Activated CD4-positive, alpha-beta T cell treated with anti-CD3 and anti-CD28 coated beads for 4 hours (primary cell): ENCODE measurements at regions not wholly inside any gene's neighbourhood (a gene's known extent, or its start where the extent isn't known, plus 50 kb on each side); places are given as distances from the start of the nearest gene placed in this dataset.
"Not testable (repeated sequence)": the region's sequence is repeated elsewhere in the genome, so short reads cannot be mapped to it uniquely, and the experiment has no call there.

ENCODE experiments used
- DNase-seq, 2 donors: peaks; one replicate each; pipeline ENCODE4 v3.0.0-alpha.2; 2020

GRCh38 chr17:72175787-72176515, 55.1 kb downstream of the SOX9 start:
- no peak for DNase-seq

- DNase-seq = no peak
Measured at GRCh38 chr17:72176516-72176851, 55.7 kb downstream of the SOX9 start.

GRCh38 chr17:72176951-72177660, 56.3 kb downstream of the SOX9 start:
- DNase-seq = no peak

GRCh38 chr17:72177738-72178137, 56.9 kb downstream of the SOX9 start:
- no peak for DNase-seq

- DNase-seq = no peak
Measured at GRCh38 chr17:72182371-72182873, 61.6 kb downstream of the SOX9 start.

GRCh38 chr17:72183194-72183685, 62.4 kb downstream of the SOX9 start:
- DNase-seq = no peak

GRCh38 chr17:72184805-72185204, 64.0 kb downstream of the SOX9 start:
- DNase-seq = no peak

GRCh38 chr17:72185564-72185963, 64.7 kb downstream of the SOX9 start:
- no peak for DNase-seq

- DNase-seq = no peak
Measured at GRCh38 chr17:72187556-72187955, 66.7 kb downstream of the SOX9 start.

GRCh38 chr17:72188801-72189200, 68.0 kb downstream of the SOX9 start:
- no peak for DNase-seq

GRCh38 chr17:72189768-72190593, 69.2 kb downstream of the SOX9 start:
- no peak for DNase-seq

GRCh38 chr17:72191356-72191755, 70.5 kb downstream of the SOX9 start:
- no peak for DNase-seq

- DNase-seq = no peak
Measured at GRCh38 chr17:72191921-72192799, 71.3 kb downstream of the SOX9 start.

- DNase-seq = no peak
Measured at GRCh38 chr17:72192800-72193192, 72.0 kb downstream of the SOX9 start.

GRCh38 chr17:72193391-72194106, 72.7 kb downstream of the SOX9 start:
- no peak for DNase-seq

GRCh38 chr17:72194107-72194440, 73.3 kb downstream of the SOX9 start:
- not testable (repeated sequence) for DNase-seq

GRCh38 chr17:72199256-72199655, 78.4 kb downstream of the SOX9 start:
- DNase-seq = no peak

- no peak for DNase-seq
Measured at GRCh38 chr17:72204742-72205141, 83.9 kb downstream of the SOX9 start.

- no peak for DNase-seq
Measured at GRCh38 chr17:72205357-72205756, 84.5 kb downstream of the SOX9 start.

- no peak for DNase-seq
Measured at GRCh38 chr17:72205822-72206221, 85.0 kb downstream of the SOX9 start.

GRCh38 chr17:72206376-72206775, 85.6 kb downstream of the SOX9 start:
- no peak for DNase-seq

GRCh38 chr17:72208832-72209231, 88.0 kb downstream of the SOX9 start:
- no peak for DNase-seq
